Adipocyte (in vitro differentiated cells): ENCODE measurements at regions not wholly inside any gene's neighbourhood (a gene's known extent, or its start where the extent isn't known, plus 50 kb on each side); places are given as distances from the start of the nearest gene placed in this dataset.
"Not testable (repeated sequence)": the region's sequence is repeated elsewhere in the genome, so short reads cannot be mapped to it uniquely, and the experiment has no call there.

Experiments used
- DNase-seq: peaks from one replicate; pipeline ENCODE4 v3.0.0-alpha.2; 2015; ENCODE audit warnings: low read depth
- H3K27me3 ChIP-seq: replicated peaks from 2 replicates; pipeline ENCODE4 v1.7.0; 2013; ENCODE audit warnings: mild to moderate bottlenecking, low read length, moderate library complexity; ENCODE audit not compliant: control insufficient read depth, insufficient read depth
- H3K36me3 ChIP-seq: 2 replicates; pipeline ENCODE4 v1.7.0; 2013; ENCODE audit warnings: low read length, mild to moderate bottlenecking, moderate library complexity; ENCODE audit not compliant: control insufficient read depth, insufficient read depth, severe bottlenecking
- H3K4me1 ChIP-seq: 2 replicates; pipeline ENCODE4 v1.7.0; 2013; ENCODE audit warnings: mild to moderate bottlenecking, low read length, moderate library complexity; ENCODE audit not compliant: control insufficient read depth, insufficient read depth
- H3K4me3 ChIP-seq: 2 replicates; pipeline ENCODE4 v1.7.0; 2013; ENCODE audit warnings: mild to moderate bottlenecking, low read length, moderate library complexity
- H3K9ac ChIP-seq: 2 replicates; pipeline ENCODE4 v1.7.0; 2013; ENCODE audit warnings: mild to moderate bottlenecking, low read length, moderate library complexity
- H3K9me3 ChIP-seq: 2 replicates; pipeline ENCODE4 v1.7.0; 2013; ENCODE audit warnings: mild to moderate bottlenecking, low read length, moderate library complexity; ENCODE audit not compliant: control insufficient read depth

DNA sequence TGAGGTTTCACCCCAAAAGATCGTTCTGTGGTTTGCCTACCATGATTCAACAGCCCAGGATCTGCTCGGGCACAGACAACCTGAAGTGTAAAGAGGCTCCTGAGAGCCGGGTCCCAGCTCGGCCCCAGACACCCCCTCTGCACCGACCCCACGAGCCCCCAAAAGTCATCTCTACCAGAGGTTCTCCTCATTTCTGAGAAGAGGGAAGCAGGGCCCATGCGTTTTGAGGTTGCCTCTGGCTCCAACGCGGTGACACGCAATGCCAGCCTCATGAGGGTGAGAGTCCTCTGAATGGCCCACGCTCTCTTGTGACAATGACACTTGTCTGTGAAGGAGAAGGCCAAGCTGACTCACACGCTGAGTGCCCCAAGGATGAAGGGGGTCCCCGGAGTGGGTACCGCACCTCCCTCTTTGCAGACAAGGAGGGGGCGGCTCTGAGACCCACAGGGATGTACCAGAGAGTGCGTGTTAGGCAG is 153.0 kb upstream of the TPTE start:
- not testable (repeated sequence) for H3K9me3 ChIP-seq, H3K4me3 ChIP-seq, DNase-seq

GRCh38 chr21:10369289-10369688 is 152.1 kb upstream of the TPTE start:
- H3K4me3 ChIP-seq, H3K9ac ChIP-seq, H3K27me3 ChIP-seq, H3K4me1 ChIP-seq, DNase-seq, H3K9me3 ChIP-seq, H3K36me3 ChIP-seq: not testable (repeated sequence)

More for the DNA sequence above, 153.0 kb upstream of the TPTE start:
- H3K36me3 ChIP-seq, H3K9ac ChIP-seq, H3K4me1 ChIP-seq, H3K27me3 ChIP-seq: not testable (repeated sequence)

GRCh38 chr21:10377758-10378157 is 143.6 kb upstream of the TPTE start:
- DNase-seq, H3K4me3 ChIP-seq: not testable (repeated sequence)

DNA sequence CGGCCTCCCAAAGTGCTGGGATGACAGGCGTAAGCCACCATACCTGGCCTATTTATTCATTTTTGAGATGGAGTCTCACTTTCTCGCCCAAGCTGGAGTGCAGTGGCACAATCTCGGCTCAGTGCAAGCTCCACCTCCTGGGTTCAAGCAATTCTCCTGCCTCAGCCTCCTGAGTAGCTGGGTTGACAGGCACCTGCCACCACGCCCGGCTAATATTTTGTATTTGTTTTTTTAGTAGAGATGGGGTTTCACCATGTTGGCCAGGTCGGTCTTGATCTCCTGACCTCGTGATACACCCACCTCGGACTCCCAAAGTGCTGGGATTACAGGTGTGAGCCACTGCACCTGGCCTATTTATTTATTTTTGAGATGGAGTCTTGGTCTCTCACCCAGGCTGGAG is 141.6 kb upstream of the TPTE start:
- not testable (repeated sequence) for H3K9me3 ChIP-seq

More at GRCh38 chr21:10377758-10378157, 143.6 kb upstream of the TPTE start:
- not testable (repeated sequence) for H3K9ac ChIP-seq, H3K27me3 ChIP-seq, H3K36me3 ChIP-seq, H3K4me1 ChIP-seq, H3K9me3 ChIP-seq

GRCh38 chr21:10381687-10382060 is 139.7 kb upstream of the TPTE start:
- not testable (repeated sequence) for H3K9me3 ChIP-seq, H3K4me1 ChIP-seq, H3K4me3 ChIP-seq, H3K9ac ChIP-seq, H3K27me3 ChIP-seq, DNase-seq, H3K36me3 ChIP-seq

More for the DNA sequence above, 141.6 kb upstream of the TPTE start:
- H3K27me3 ChIP-seq, H3K9ac ChIP-seq, H3K4me1 ChIP-seq, H3K4me3 ChIP-seq, H3K36me3 ChIP-seq, DNase-seq: not testable (repeated sequence)

GRCh38 chr21:10382135-10382534 is 139.2 kb upstream of the TPTE start:
- H3K4me3 ChIP-seq = not testable (repeated sequence)

GRCh38 chr21:10382580-10382979 is 138.8 kb upstream of the TPTE start:
- not testable (repeated sequence) for H3K4me3 ChIP-seq

More at GRCh38 chr21:10382135-10382534, 139.2 kb upstream of the TPTE start:
- H3K27me3 ChIP-seq, H3K36me3 ChIP-seq, H3K4me1 ChIP-seq, DNase-seq, H3K9ac ChIP-seq, H3K9me3 ChIP-seq: not testable (repeated sequence)

DNA sequence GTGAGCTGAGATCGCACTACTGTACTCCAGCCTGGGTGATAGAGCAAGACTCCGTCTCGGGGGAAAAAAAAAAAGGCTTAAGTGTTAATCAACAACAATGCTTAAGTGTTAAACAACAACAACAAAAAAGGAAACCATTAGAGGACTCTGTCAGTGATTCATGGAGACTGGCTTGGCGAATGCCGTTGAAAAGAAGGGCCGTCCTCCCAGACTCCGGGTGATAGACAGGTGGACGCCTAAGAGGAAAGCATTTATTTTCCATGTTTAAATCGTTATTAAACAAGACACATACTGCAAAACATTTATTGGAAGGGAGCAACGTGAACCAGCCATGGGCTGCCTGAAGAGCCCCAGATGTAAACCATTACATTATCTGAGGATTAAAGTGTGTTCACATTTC is 137.8 kb upstream of the TPTE start:
- H3K27me3 ChIP-seq, DNase-seq, H3K9ac ChIP-seq, H3K4me1 ChIP-seq, H3K9me3 ChIP-seq, H3K36me3 ChIP-seq, H3K4me3 ChIP-seq: not testable (repeated sequence)

More at GRCh38 chr21:10382580-10382979, 138.8 kb upstream of the TPTE start:
- not testable (repeated sequence) for H3K36me3 ChIP-seq, H3K9ac ChIP-seq, H3K27me3 ChIP-seq, H3K4me1 ChIP-seq, DNase-seq, H3K9me3 ChIP-seq

DNA sequence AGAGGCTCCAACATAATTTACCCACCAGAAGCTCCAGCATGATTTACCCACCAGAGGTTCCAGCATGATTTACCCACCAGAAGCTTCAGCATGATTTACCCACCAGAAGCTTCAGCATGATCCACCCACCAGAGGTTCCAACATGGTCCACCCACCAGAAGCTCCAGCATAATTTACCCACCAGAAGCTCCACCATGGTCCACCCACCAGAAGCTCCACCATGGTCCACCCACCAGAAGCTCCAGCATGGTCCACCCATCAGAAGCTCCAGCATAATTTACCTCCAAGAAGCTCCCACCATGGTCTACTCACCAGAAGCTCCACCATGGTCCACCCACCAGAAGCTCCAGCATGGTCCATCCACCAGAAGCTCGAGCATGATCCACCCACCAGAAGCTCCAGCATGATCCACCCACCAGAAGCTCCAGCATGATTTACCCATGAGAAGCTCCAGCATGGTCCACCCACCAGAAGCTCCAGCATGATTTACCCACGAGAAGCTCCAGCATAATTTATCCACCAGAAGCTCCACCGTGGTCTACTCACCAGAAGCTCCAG is 137.0 kb upstream of the TPTE start:
- H3K36me3 ChIP-seq, H3K27me3 ChIP-seq, H3K9me3 ChIP-seq, DNase-seq, H3K4me3 ChIP-seq, H3K9ac ChIP-seq, H3K4me1 ChIP-seq: not testable (repeated sequence)

- not testable (repeated sequence) for H3K36me3 ChIP-seq, H3K9me3 ChIP-seq, H3K27me3 ChIP-seq, H3K9ac ChIP-seq, H3K4me3 ChIP-seq, DNase-seq, H3K4me1 ChIP-seq
Measured at GRCh38 chr21:10385202-10385601, 136.2 kb upstream of the TPTE start.

DNA sequence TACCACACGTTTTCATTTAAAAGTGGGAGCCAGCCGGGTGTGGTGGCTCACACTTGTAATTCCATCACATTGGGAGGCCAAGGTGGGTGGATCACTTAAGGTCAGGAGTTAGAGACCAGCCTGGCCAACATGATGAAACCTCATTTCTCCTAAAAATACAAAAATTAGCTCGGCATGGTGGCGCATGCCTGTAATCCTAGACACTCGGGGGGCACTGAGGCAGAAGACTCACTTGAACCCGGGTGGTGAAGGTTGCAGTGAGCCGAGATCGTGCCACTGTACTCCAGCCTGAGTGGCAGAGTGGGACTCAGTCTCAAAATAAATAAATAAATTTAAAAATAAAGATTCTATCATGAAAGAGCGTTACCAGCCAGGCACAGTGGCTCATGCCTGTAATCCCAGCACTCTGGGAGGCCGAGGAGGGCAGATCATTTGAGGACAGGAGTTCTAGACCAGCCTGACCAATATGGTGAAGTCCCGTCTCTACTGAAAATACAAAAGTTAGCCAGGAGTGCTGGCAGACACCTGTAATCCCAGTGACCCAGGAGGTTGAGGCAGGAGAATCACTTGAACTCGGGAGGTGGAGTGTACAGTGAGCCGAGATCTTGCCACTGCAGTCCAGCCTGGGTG is 135.4 kb upstream of the TPTE start:
- not testable (repeated sequence) for H3K9ac ChIP-seq, H3K4me1 ChIP-seq, H3K4me3 ChIP-seq, DNase-seq, H3K27me3 ChIP-seq, H3K9me3 ChIP-seq, H3K36me3 ChIP-seq
